ENCODE measurements at regions not wholly inside any gene's neighbourhood (a gene's known extent, or its start where the extent isn't known, plus 50 kb on each side); places are given as distances from the start of the nearest gene placed in this dataset.
"Not testable (repeated sequence)": the region's sequence is repeated elsewhere in the genome, so short reads cannot be mapped to it uniquely, and the experiment has no call there.

GRCh38 chr10:30762620-30763019 is 133.1 kb upstream of the LYZL2 start:
- DNase-seq, result no peak

GRCh38 chr10:30759423-30759822 is 129.9 kb upstream of the LYZL2 start:
- DNase-seq, result no peak

- no peak for DNase-seq
These were observed 128.8 kb upstream of the LYZL2 start for GRCh38 chr10:30758338-30758737.

- no peak for DNase-seq
These were observed 127.3 kb upstream of the LYZL2 start for GRCh38 chr10:30756896-30757295.

GRCh38 chr10:30756151-30756550 is 126.6 kb upstream of the LYZL2 start:
- DNase-seq, result no peak

- DNase-seq, result no peak
These were observed 125.9 kb upstream of the LYZL2 start for GRCh38 chr10:30755441-30755953.

GRCh38 chr10:30752481-30752881 is 122.9 kb upstream of the LYZL2 start:
- no peak for DNase-seq

- no peak for DNase-seq
These were observed 122.3 kb upstream of the LYZL2 start for GRCh38 chr10:30751678-30752331.

GRCh38 chr10:30750971-30751677 is 121.6 kb upstream of the LYZL2 start:
- DNase-seq, result no peak

GRCh38 chr10:30749385-30749784 is 119.8 kb upstream of the LYZL2 start:
- no peak for DNase-seq

- DNase-seq, result no peak
These were observed 118.8 kb upstream of the LYZL2 start for GRCh38 chr10:30748152-30748973.

GRCh38 chr10:30747633-30748032 is 118.1 kb upstream of the LYZL2 start:
- no peak for DNase-seq

- no peak for DNase-seq
These were observed 116.4 kb upstream of the LYZL2 start for GRCh38 chr10:30745953-30746352.

GRCh38 chr10:30744106-30744505 is 114.6 kb upstream of the LYZL2 start:
- DNase-seq, result no peak

GRCh38 chr10:30743586-30743985 is 114.0 kb upstream of the LYZL2 start:
- DNase-seq, result no peak

- no peak for DNase-seq
These were observed 112.9 kb upstream of the LYZL2 start for GRCh38 chr10:30742471-30742870.

GRCh38 chr10:30740774-30741173 is 111.2 kb upstream of the LYZL2 start:
- not testable (repeated sequence) for DNase-seq

- DNase-seq, result no peak
These were observed 108.9 kb upstream of the LYZL2 start for GRCh38 chr10:30738416-30738815.

GRCh38 chr10:30737931-30738391 is 108.4 kb upstream of the LYZL2 start:
- DNase-seq, result no peak

GRCh38 chr10:30736685-30737232 is 107.2 kb upstream of the LYZL2 start:
- DNase-seq, result no peak

GRCh38 chr10:30734901-30735300 is 105.3 kb upstream of the LYZL2 start:
- DNase-seq, result no peak

GRCh38 chr10:30732671-30733070 is 103.1 kb upstream of the LYZL2 start:
- no peak for DNase-seq

- DNase-seq, result no peak
These were observed 102.4 kb upstream of the LYZL2 start for GRCh38 chr10:30731963-30732362.

All from NCI-H748 treated with DMSO at 0.1 percent for 48 hours (cell line).